Lower leg skin (tissue), 3 donors: ENCODE measurements at regions not wholly inside any gene's neighbourhood (a gene's known extent, or its start where the extent isn't known, plus 50 kb on each side); places are given as distances from the start of the nearest gene placed in this dataset.

Experiments used
- CTCF ChIP-seq, 3 donors: fragments of 450-650 bp; IDR thresholded peaks; one replicate each; pipeline ENCODE4 v1.5.1; 2016; ENCODE audit warnings: antibody characterized with exemption in 3 of 3, mild to moderate bottlenecking in 3 of 3, moderate library complexity in 2 of 3
- POLR2A ChIP-seq, 2 donors: fragments of 450-650 bp; IDR thresholded peaks; one replicate each; pipeline ENCODE4 v1.6.1; 2016 to 2017; ENCODE audit warnings: antibody characterized with exemption in 2 of 2, mild to moderate bottlenecking in 1 of 2, moderate library complexity in 1 of 2

GRCh38 chr11:32494629-32495028 lies 59.3 kb upstream of the WT1 start:
- TF ChIP-seq CTCF (IDR thresholded peaks at IDR 0.05): no peak
- no peak for TF ChIP-seq POLR2A (IDR thresholded peaks at IDR 0.05)
